ENCODE measurements at regions not wholly inside any gene's neighbourhood (a gene's known extent, or its start where the extent isn't known, plus 50 kb on each side); places are given as distances from the start of the nearest gene placed in this dataset.

- in situ Hi-C loops (cut with MboI; ENCODE audit: low pct_unique_long_range_greater_than_20kb, low sequenced_read_pairs, unreplicated experiment): loop anchor here (25.0 kb wide), 2 partner anchors 655 to 905 kb away; partner anchors contain the start of gene KLF5
- no peak for DNase-seq (ENCODE audit: low spot score)
Measured at GRCh38 chr13:73717632-73718031, 416.6 kb downstream of the KLF12 start.

DNA sequence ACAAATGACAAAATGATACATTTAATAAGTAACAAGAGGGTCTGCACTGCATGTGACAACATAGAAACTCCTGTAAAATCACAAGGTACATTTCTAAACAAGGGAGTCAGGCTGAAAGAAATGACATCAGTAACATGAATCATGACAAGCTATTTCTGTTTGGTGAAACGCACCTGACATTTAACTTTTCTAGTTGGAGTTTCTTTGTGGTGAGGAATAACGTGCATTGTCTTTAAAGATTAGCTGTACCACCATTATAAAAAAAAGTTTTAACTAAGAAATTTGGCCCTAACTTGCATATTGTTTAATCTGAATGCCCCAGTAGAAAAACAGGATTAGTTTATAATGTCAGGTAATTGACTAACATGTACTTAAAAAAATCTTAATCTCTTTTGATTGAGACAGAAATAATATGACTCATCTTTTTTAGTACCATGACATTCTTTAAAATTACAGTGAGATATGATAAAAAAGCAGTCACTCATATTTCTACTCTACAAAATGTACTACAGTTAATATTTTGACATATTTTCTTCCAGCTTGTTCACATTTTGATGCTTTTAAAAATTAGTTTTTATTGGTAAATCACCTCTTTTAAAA, 418.2 kb downstream of the KLF12 start:
- in situ Hi-C loops (cut with MboI; ENCODE audit: low pct_unique_long_range_greater_than_20kb, low sequenced_read_pairs, unreplicated experiment): loop anchor here (25.0 kb wide), 2 partner anchors 654 to 904 kb away; partner anchors contain the start of gene KLF5
- TF ChIP-seq, protein P1, sequence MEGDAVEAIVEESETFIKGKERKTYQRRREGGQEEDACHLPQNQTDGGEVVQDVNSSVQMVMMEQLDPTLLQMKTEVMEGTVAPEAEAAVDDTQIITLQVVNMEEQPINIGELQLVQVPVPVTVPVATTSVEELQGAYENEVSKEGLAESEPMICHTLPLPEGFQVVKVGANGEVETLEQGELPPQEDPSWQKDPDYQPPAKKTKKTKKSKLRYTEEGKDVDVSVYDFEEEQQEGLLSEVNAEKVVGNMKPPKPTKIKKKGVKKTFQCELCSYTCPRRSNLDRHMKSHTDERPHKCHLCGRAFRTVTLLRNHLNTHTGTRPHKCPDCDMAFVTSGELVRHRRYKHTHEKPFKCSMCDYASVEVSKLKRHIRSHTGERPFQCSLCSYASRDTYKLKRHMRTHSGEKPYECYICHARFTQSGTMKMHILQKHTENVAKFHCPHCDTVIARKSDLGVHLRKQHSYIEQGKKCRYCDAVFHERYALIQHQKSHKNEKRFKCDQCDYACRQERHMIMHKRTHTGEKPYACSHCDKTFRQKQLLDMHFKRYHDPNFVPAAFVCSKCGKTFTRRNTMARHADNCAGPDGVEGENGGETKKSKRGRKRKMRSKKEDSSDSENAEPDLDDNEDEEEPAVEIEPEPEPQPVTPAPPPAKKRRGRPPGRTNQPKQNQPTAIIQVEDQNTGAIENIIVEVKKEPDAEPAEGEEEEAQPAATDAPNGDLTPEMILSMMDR (IDR thresholded peaks at IDR 0.05; ENCODE audit: extremely low read depth, insufficient read depth, missing control alignments): no peak
- peak; percentile 23 for DNase-seq (ENCODE audit: low spot score)

More at GRCh38 chr13:73717632-73718031, 416.6 kb downstream of the KLF12 start:
- TF ChIP-seq, protein P1 (IDR thresholded peaks at IDR 0.05; ENCODE audit: extremely low read depth, insufficient read depth, missing control alignments): no peak

GRCh38 chr13:73715114-73715910, 418.9 kb downstream of the KLF12 start:
- TF ChIP-seq, protein P1 (IDR thresholded peaks at IDR 0.05; ENCODE audit: extremely low read depth, insufficient read depth, missing control alignments): no peak
- DNase-seq (ENCODE audit: low spot score): peak; percentile 37
- in situ Hi-C loops (cut with MboI; ENCODE audit: low pct_unique_long_range_greater_than_20kb, low sequenced_read_pairs, unreplicated experiment): loop anchor here (25.0 kb wide), 2 partner anchors 653 to 903 kb away; partner anchors contain the start of gene KLF5

- no peak for DNase-seq (ENCODE audit: low spot score)
- TF ChIP-seq, protein P1 (IDR thresholded peaks at IDR 0.05; ENCODE audit: extremely low read depth, insufficient read depth, missing control alignments): no peak
- in situ Hi-C loops (cut with MboI; ENCODE audit: low pct_unique_long_range_greater_than_20kb, low sequenced_read_pairs, unreplicated experiment): loop anchor here (25.0 kb wide), 2 partner anchors 652 to 902 kb away; partner anchors contain the start of gene KLF5
Measured at GRCh38 chr13:73714522-73714921, 419.7 kb downstream of the KLF12 start.

DNA sequence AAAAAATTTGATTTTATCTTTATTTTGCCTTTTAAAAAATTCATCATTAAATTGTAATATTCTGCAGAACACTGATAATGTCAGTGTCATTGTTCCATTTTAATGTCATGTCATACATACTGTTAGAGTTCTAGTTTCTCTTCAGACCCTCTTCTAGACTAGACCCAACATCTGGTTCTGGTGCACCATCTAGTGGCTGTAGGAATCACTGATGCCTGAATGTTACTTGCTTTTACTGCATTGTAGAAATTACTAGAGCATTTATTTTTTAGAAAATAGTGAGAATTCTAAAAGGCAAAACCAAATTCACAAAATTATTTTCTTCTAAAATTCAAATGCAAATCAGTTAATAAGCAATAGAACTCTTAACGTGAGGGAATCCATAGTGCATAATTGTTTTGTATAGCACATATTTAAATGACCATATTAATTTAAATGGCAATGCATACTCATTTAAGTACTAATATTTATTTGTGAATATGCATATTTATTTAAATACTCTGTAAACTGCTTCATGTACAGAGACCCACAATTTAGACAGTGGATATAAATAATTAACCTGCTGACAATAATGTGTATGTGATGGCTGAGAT, 425.7 kb downstream of the KLF12 start:
- TF ChIP-seq, protein P1 (IDR thresholded peaks at IDR 0.05; ENCODE audit: extremely low read depth, insufficient read depth, missing control alignments): peak; percentile 83
- DNase-seq (ENCODE audit: low spot score): peak; percentile 47
- in situ Hi-C loops (cut with MboI; ENCODE audit: low pct_unique_long_range_greater_than_20kb, low sequenced_read_pairs, unreplicated experiment): loop anchor here (25.0 kb wide), 2 partner anchors 646 to 896 kb away; partner anchors contain the start of gene KLF5

DNA sequence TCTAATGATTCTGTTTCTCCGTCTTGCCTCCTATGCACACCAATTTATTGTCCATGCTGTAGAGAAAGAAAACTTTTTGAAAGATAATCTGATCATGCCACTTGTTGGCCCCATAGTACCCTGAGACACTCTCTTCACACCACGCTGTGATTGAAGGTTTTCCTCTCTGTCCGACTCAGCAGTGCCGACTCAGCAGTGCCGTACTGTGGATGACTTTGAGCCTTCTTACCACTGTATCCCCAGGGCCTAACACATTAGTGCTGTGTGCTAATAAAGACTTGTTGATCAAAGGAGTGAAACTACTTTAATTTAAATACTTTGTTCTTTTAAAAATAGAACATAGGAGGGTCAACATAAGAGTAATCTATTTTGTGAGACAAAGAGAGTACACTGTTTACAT, 429.6 kb downstream of the KLF12 start:
- no peak for DNase-seq (ENCODE audit: low spot score)
- in situ Hi-C loops (cut with MboI; ENCODE audit: low pct_unique_long_range_greater_than_20kb, low sequenced_read_pairs, unreplicated experiment): loop anchor here (25.0 kb wide), 2 partner anchors 642 to 892 kb away; partner anchors contain the start of gene KLF5
- TF ChIP-seq, protein P1 (IDR thresholded peaks at IDR 0.05; ENCODE audit: extremely low read depth, insufficient read depth, missing control alignments): no peak
